NCI-H2171 treated with DMSO at 0.1 percent for 48 hours (cell line): ENCODE measurements at regions not wholly inside any gene's neighbourhood (a gene's known extent, or its start where the extent isn't known, plus 50 kb on each side); places are given as distances from the start of the nearest gene placed in this dataset.
"Not testable (repeated sequence)": the region's sequence is repeated elsewhere in the genome, so short reads cannot be mapped to it uniquely, and the experiment has no call there.

Experiments
- DNase-seq: peaks from one replicate; lab custom pipeline; 2025; lab: John Stamatoyannopoulos, UW

DNA sequence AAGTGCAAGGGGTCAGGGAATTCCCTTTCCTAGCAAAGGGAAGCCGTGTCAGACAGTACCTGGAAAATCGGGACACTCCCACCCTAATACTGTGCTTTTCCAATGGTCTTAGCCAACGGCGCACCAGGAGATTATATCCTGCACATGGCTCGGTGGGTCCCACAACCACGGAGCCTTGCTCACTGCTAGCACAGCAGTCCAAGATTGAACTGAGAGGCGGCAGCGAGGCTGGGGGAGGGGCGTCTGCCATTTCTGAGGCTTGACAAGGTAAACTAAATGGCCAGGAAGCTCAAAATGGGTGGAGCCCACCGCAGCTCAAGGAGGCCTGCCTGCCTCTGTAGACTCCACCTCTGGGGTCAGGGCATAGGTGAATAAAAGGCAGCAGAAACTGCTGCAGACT is 76.5 kb upstream of the LINC00632 start:
- DNase-seq: not testable (repeated sequence)

DNA sequence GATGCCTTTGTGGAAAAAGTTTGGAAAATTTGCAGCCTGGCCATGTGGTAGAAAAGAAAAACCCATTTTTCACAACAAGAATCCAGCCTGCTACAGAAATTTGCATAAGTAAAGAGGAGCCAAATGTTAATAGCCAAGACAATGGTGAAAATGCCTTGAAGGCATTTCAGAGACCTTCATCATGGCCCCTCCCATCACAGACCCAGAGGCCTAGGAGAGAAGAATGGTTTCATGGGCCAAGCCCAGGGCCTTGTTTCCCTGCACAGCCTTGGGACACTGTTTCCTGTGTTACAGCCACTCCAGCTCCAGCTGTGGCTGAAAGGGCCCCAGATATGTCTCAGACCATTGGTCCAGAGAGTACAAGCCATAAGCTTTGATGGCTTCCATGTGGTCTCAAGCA is 101.4 kb upstream of the LINC00632 start:
- no peak for DNase-seq

GRCh38 chrX:140602140-140602539 is 97.3 kb upstream of the SOX3 start:
- DNase-seq: no peak

DNA sequence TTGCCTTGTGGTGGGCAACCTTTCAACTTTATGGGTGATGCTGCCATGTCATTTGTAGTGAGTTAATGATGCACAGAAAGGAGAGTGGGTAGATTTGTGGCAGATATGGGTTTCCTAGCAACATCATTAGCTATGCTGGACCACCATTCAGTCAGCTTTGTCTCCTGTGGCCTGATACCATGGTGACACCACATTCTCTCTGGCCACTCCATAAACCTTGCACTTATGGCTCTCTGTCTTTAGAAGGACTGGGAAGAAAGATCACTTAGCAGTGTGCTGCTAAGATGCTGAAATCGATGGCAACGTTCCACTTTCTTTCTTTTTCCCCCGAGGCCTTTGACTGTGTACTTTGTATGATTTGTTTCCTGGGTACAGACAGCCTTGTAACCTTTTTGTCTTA is 95.0 kb upstream of the SOX3 start:
- DNase-seq: no peak

DNA sequence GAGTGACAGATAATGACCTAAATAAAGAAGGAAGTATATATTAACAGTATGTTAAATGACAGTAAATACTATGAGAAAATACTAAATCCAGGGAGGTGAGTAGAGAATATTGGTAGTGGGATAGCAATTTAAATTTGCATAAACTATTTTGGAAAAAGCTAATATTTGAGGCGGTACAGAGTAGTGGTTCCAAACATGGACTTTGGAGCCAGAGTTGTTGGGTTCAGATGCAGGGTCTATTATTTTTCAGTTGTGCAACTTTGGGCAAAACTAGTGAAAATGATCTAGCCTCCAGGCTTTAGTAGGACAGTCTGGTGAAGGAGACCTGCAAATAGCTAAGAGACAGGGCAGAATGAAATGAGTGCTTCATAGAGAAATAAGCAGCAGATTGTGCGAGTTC is 84.8 kb upstream of the SOX3 start:
- no peak for DNase-seq

- no peak for DNase-seq
Measured at GRCh38 chrX:140586951-140587350, 82.1 kb upstream of the SOX3 start.

DNA sequence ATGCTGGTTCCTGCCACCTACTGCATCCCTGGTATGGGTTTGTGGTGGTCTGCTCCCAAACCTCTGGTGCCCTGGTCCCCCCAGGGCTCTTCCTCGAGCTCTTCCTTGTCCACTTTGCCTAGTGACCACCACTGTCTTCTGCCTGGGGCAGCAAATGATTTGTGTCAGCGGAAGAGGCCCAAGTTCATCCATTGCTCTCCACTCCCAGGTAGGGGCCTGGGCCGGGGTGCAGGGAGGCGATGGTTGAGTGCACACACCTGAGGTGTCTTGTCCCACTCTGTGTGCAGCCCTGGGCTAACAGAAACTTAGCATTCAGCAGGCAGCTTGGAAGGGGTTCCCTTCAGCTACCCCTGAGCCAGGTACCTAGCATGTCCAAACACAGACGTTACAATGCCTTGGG is 75.6 kb upstream of the SOX3 start:
- DNase-seq: no peak

DNA sequence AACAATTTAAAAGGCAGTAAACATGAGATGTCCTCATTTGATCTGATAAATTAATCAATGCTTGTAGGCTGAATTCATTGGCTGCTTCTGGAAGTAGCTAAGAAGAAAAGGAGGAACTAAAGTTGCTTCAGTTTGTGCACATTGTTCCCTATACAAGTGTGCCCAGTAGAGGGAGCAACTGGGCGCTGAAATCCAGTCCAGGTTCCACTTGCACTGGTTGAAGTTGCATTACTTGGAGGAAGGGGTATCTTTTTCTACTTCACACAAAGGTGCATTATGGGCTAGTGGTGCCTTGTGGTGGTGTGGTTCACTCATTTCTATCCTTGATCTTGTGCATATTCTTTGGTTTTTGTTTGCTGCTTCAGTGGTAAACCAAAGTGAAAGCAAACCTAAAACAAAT is 67.9 kb upstream of the SOX3 start:
- DNase-seq: peak; percentile 1

DNA sequence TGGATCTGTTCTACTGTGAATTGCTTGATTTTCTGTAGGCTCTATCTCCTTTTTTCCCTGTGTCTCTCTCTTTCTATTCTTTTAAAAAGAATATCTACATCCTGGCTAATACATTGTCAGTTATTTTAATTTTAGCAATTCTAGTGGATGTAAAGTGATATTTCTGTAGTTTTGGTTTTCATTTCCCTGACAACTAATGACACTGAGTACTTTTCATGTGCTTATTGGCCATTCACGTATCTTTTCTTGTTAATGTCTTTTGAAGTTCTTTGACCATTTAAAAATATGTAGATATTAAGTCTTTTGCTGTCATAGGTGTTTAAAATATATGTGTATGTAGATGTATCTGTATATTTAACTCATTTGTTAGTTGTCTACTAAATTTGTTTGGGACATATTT is 59.0 kb upstream of the SOX3 start:
- no peak for DNase-seq
